Lung (tissue), 11 donors: ENCODE measurements at regions not wholly inside any gene's neighbourhood (a gene's known extent, or its start where the extent isn't known, plus 50 kb on each side); places are given as distances from the start of the nearest gene placed in this dataset.
"Not testable (repeated sequence)": the region's sequence is repeated elsewhere in the genome, so short reads cannot be mapped to it uniquely, and the experiment has no call there.

ENCODE experiments used
- ATAC-seq: fragments of 200-7000 bp; cut with Tn5 transposase; one replicate; pipeline ENCODE4 v1.9.1; 2020; ENCODE audit warnings: moderate number of reproducible peaks; ENCODE audit not compliant: insufficient read depth, low FRiP score
- DNase-seq, 3 donors: peaks; one replicate each; pipeline ENCODE4 v3.0.0-alpha.2; 2013 to 2017
- H3K27ac ChIP-seq, 2 donors: one replicate each; pipeline ENCODE4 v1.5.1; 2013; ENCODE audit warnings: mild to moderate bottlenecking in 2 of 2, moderate library complexity in 2 of 2, control low read depth in 1 of 2, inconsistent platforms in 1 of 2, low read depth in 1 of 2, low read length in 1 of 2
- H3K27me3 ChIP-seq, 3 donors: one replicate each; pipeline ENCODE4 v1.5.1; 2013; ENCODE audit warnings: low read length in 2 of 3; ENCODE audit not compliant: control insufficient read depth in 3 of 3, insufficient read depth in 3 of 3
- H3K36me3 ChIP-seq, 4 donors: one replicate each; pipeline ENCODE4 v1.5.1; 2013; ENCODE audit warnings: low read length in 4 of 4, mild to moderate bottlenecking in 1 of 4, moderate library complexity in 1 of 4; ENCODE audit not compliant: control insufficient read depth in 4 of 4, insufficient read depth in 4 of 4
- H3K4me1 ChIP-seq, 5 donors: one replicate each; pipeline ENCODE4 v1.5.1; 2013; ENCODE audit warnings: low read length in 5 of 5, mild to moderate bottlenecking in 2 of 5, moderate library complexity in 1 of 5; ENCODE audit not compliant: control insufficient read depth in 5 of 5, insufficient read depth in 5 of 5
- H3K4me3 ChIP-seq: one replicate; pipeline ENCODE4 v1.5.1; 2013; ENCODE audit warnings: mild to moderate bottlenecking, control low read depth, moderate library complexity
- H3K9ac ChIP-seq, 2 donors: one replicate each; pipeline ENCODE4 v1.5.1; 2013; ENCODE audit warnings: low read length in 2 of 2, control low read depth in 1 of 2; ENCODE audit not compliant: insufficient read depth in 1 of 2
- H3K9me3 ChIP-seq, 4 donors: one replicate each; pipeline ENCODE4 v1.5.1; 2013; ENCODE audit warnings: low read length in 3 of 4, mild to moderate bottlenecking in 1 of 4, moderate library complexity in 1 of 4; ENCODE audit not compliant: control insufficient read depth in 4 of 4, insufficient read depth in 3 of 4
- CTCF ChIP-seq: IDR thresholded peaks from 2 replicates; pipeline ENCODE4 v1.5.1; 2012; ENCODE audit warnings: mild to moderate bottlenecking; ENCODE audit errors: control extremely low read depth, extremely low read depth
- WGBS, 2 donors: extraction: QIAGEN DNeasy Blood & Tissue Kit; methylation state at CpG; one replicate each; pipeline ENCODE4 v1.1.7; 2013; 5-methylcytosine and 5-hydroxymethylcytosine counted together
- donor health status: control.
- donor health status: control.
- donor health status: Bipolar disorder and iron deficiency.
- donor health status: healthy.
- donor health status: DM: yes; HTN: yes; CAD: no.

- Histone ChIP-seq H3K9ac (no peak overlapping the region), H3K4me3 (no peak overlapping the region), H3K27ac (no peak overlapping the region), H3K36me3 (no peaks in the 10 kb centered on the region), H3K4me1 (no peaks in the 10 kb centered on the region), H3K27me3 (no peaks in the 10 kb centered on the region), H3K9me3 (no peaks in the 10 kb centered on the region)
- 89 to 95% methylated on average over 3 of the region's 3 CpGs for WGBS, 2 donors
- ATAC-seq, result no peak
- no peak for TF ChIP-seq CTCF
- DNase-seq, result no peak
Observed at GRCh38 chr12:83515306-83516026, 828.8 kb downstream of the TMTC2 start.

GRCh38 chr12:83514372-83514771 lies 827.7 kb downstream of the TMTC2 start:
- Histone ChIP-seq H3K27ac (no peak overlapping the region), H3K4me1 (no peaks in the 10 kb centered on the region), H3K9me3 (no peaks in the 10 kb centered on the region), H3K27me3 (no peaks in the 10 kb centered on the region), H3K9ac (no peak overlapping the region), H3K36me3 (no peaks in the 10 kb centered on the region), H3K4me3 (no peak overlapping the region)
- ATAC-seq (no peak), DNase-seq (peak in 1 of 3 donors; percentile 16)
- WGBS, 2 donors, result 79 to 93% methylated on average over 1 of the region's 1 CpG
- no peak for TF ChIP-seq CTCF

- Histone ChIP-seq H3K27me3 (no peaks in the 10 kb centered on the region), H3K4me1 (no peaks in the 10 kb centered on the region), H3K4me3 (no peak overlapping the region), H3K9ac (no peak overlapping the region), H3K27ac (no peak overlapping the region), H3K36me3 (no peaks in the 10 kb centered on the region), H3K9me3 (peaks cover 0 to 2% (median 0%) of the 10 kb centered on the region in 4 donors)
- DNase-seq (no peak), ATAC-seq (no peak)
- 91 to 93% methylated on average over 5 of the region's 5 CpGs for WGBS, 2 donors
- no peak for TF ChIP-seq CTCF
Observed at GRCh38 chr12:83506841-83507240, 820.1 kb downstream of the TMTC2 start.

- no peaks in the 10 kb centered on the region for H3K36me3 ChIP-seq
- 72 to 79% methylated on average over 2 of the region's 2 CpGs for WGBS, 2 donors
- ATAC-seq (no peak), DNase-seq (no peak)
- no peak overlapping the region for H3K9ac ChIP-seq
- H3K4me3 ChIP-seq, result no peak overlapping the region
- no peak overlapping the region for H3K27ac ChIP-seq
- no peaks in the 10 kb centered on the region for H3K27me3 ChIP-seq
- TF ChIP-seq CTCF, result no peak
- no peaks in the 10 kb centered on the region for H3K4me1 ChIP-seq
- peaks cover 0 to 2% (median 0%) of the 10 kb centered on the region in 4 donors for H3K9me3 ChIP-seq
Observed at GRCh38 chr12:83505586-83505985, 818.9 kb downstream of the TMTC2 start.

GRCh38 chr12:83499894-83500293 lies 813.2 kb downstream of the TMTC2 start:
- H3K36me3 ChIP-seq, H3K9me3 ChIP-seq, DNase-seq, H3K4me3 ChIP-seq, H3K4me1 ChIP-seq, H3K9ac ChIP-seq, H3K27ac ChIP-seq, H3K27me3 ChIP-seq, ATAC-seq: not testable (repeated sequence)
